ENCODE measurements at regions not wholly inside any gene's neighbourhood (a gene's known extent, or its start where the extent isn't known, plus 50 kb on each side); places are given as distances from the start of the nearest gene placed in this dataset.
"Not testable (repeated sequence)": the region's sequence is repeated elsewhere in the genome, so short reads cannot be mapped to it uniquely, and the experiment has no call there.

- not testable (repeated sequence) for TF ChIP-seq CTCF (IDR thresholded peaks at IDR 0.05); TAF1 (IDR thresholded peaks at IDR 0.05; ENCODE audit: borderline replicate concordance, low read depth, low read length); IRF3 (IDR thresholded peaks at IDR 0.05; ENCODE audit: low read depth, low read length); REST (IDR thresholded peaks at IDR 0.05; ENCODE audit: low read depth, low read length); MAX (IDR thresholded peaks at IDR 0.05; ENCODE audit: low read depth); RFX5 (IDR thresholded peaks at IDR 0.05; ENCODE audit: low read length)
These were observed 120.3 kb downstream of the AKR1D1 start for GRCh38 chr7:138196503-138196946.

Data from SK-N-SH (cell line).